OCI-LY7 (cell line): ENCODE measurements at regions not wholly inside any gene's neighbourhood (a gene's known extent, or its start where the extent isn't known, plus 50 kb on each side); places are given as distances from the start of the nearest gene placed in this dataset.

Experiments used
- BruUV-seq: library from RNA; stranded (reverse); fragments of 400-500 nt; replicated peaks from 2 replicates; lab custom pipeline; 2021; lab: Mats Ljungman, UMichigan
- CTCF ChIA-PET: fragments of 300-600 bp; sonication (Branson Sonifier 250); formaldehyde crosslinking; loops from one replicate; lab custom pipeline; 2022; ENCODE audit warnings: antibody characterized with exemption; ENCODE audit not compliant: unreplicated experiment; lab: Charles Lee
- POLR2A ChIA-PET: fragments of 300-600 bp; sonication (Branson Sonifier 250); formaldehyde crosslinking; loops from one replicate; lab custom pipeline; 2022; ENCODE audit warnings: antibody characterized with exemption; lab: Charles Lee
- DNase-seq: peaks from one replicate; pipeline ENCODE4 v3.0.0-alpha.2; 2015; ENCODE audit warnings: low spot score
- H2AFZ ChIP-seq: fragments of 200-600 bp; sonication (generic), shearing (Covaris generic); 2 replicates; pipeline ENCODE4 v1.6.1; 2014; ENCODE audit warnings: mild to moderate bottlenecking, antibody characterized with exemption, low read length, moderate library complexity
- H3K27ac ChIP-seq: fragments of 200-600 bp; sonication (generic); 2 replicates; pipeline ENCODE4 v1.5.1; 2014; ENCODE audit warnings: mixed run types, low read depth, mild to moderate bottlenecking, moderate library complexity, low read length, inconsistent platforms; ENCODE audit not compliant: poor library complexity, severe bottlenecking
- H3K36me3 ChIP-seq: fragments of 200-600 bp; sonication (generic); 2 replicates; pipeline ENCODE4 v1.6.1; 2014; ENCODE audit warnings: mild to moderate bottlenecking, antibody characterized with exemption, low read length, moderate library complexity, mixed read lengths; ENCODE audit not compliant: insufficient read depth
- H3K4me1 ChIP-seq: fragments of 200-600 bp; sonication (generic); 2 replicates; pipeline ENCODE4 v1.5.1; 2014; ENCODE audit warnings: mild to moderate bottlenecking, low read length; ENCODE audit not compliant: insufficient read depth, poor library complexity, severe bottlenecking
- H3K4me2 ChIP-seq: fragments of 200-600 bp; sonication (generic); 2 replicates; pipeline ENCODE4 v1.6.1; 2014; ENCODE audit warnings: mild to moderate bottlenecking, low read length
- H3K4me3 ChIP-seq: fragments of 200-600 bp; sonication (generic); 2 replicates; pipeline ENCODE4 v1.5.1; 2014; ENCODE audit warnings: mild to moderate bottlenecking, low read depth, low read length; ENCODE audit not compliant: poor library complexity, severe bottlenecking
- H3K79me2 ChIP-seq: fragments of 200-600 bp; sonication (generic); 2 replicates; pipeline ENCODE4 v1.6.1; 2016; ENCODE audit warnings: low read depth, mild to moderate bottlenecking, low read length, moderate library complexity, mixed read lengths; ENCODE audit not compliant: insufficient read depth
- H3K9me2 ChIP-seq: fragments of 200-600 bp; sonication (generic); 2 replicates; pipeline ENCODE4 v1.6.1; 2016; ENCODE audit warnings: mild to moderate bottlenecking, low read length, mixed read lengths; ENCODE audit not compliant: insufficient read depth
- H3K9me3 ChIP-seq: fragments of 200-600 bp; sonication (generic); 2 replicates; pipeline ENCODE4 v1.6.1; 2014; ENCODE audit warnings: mild to moderate bottlenecking, mixed run types, low read length, mixed read lengths
- H4K20me1 ChIP-seq: fragments of 200-600 bp; sonication (generic); 2 replicates; pipeline ENCODE4 v1.6.1; 2014; ENCODE audit warnings: mild to moderate bottlenecking, antibody characterized with exemption, low read length, moderate library complexity, mixed read lengths; ENCODE audit not compliant: insufficient read depth
- CTCF ChIP-seq: fragments of 200-600 bp; sonication (generic); conservative IDR thresholded peaks from 2 replicates; pipeline ENCODE4 v1.5.1; 2014; ENCODE audit warnings: mild to moderate bottlenecking, antibody characterized with exemption, low read length, moderate library complexity, mixed read lengths
- EZH2phosphoT487 ChIP-seq: fragments of 200-600 bp; sonication (generic); IDR thresholded peaks from 2 replicates; pipeline ENCODE4 v1.6.1; 2018; ENCODE audit warnings: low read depth, borderline replicate concordance, mild to moderate bottlenecking, mixed run types, antibody characterized with exemption, low read length, moderate library complexity, mixed read lengths
- intact Hi-C: fragments of 100-400 bp; cut with micrococcal nuclease; formaldehyde crosslinking; loops from one replicate; pipeline ENCODE4 v1.10.0; 2022; ENCODE audit not compliant: unreplicated experiment

DNA sequence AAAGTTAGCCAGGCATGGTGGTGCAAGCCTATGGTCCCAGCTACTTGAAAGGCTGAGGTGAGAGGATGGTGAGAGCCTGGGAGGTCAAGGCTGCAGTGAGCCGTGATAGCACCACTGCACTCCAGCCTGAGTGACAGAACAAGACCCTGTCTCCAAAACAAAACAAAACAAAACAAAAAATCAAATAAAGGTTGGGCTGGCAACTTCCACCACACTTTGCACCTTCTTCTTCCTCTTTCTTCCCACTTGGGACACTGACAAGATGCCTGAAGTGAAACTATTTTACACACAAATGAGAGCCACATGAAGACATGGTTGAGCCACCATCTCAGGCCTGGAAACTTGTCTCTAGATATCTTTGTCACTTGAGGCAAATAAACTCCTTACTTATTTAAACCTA lies 53.8 kb upstream of the CCDC28A start:
- no peaks in the 10 kb centered on the region for H3K9me2 ChIP-seq
- intact Hi-C loops, result no loop called here
- H3K4me3 ChIP-seq, result no peak overlapping the region
- no peaks in the 10 kb centered on the region for H3K4me1 ChIP-seq
- no peak overlapping the region for H2AFZ ChIP-seq
- H4K20me1 ChIP-seq, result 0 out of 2 replicates have a peak, but pooled peaks cover 4% of the 10 kb centered on the region
- no peak overlapping the region for H3K4me2 ChIP-seq
- no peaks in the 10 kb centered on the region for H3K9me3 ChIP-seq
- no TSS peak for BruUV-seq
- ChIA-PET POLR2A (no interaction called here), CTCF (no interaction called here)
- no peaks in the 10 kb centered on the region for H3K36me3 ChIP-seq
- no peaks in the 10 kb centered on the region for H3K79me2 ChIP-seq
- DNase-seq, result no peak
- no peak for TF ChIP-seq CTCF
- TF ChIP-seq EZH2phosphoT487, result no peak
- H3K27ac ChIP-seq, result no peak overlapping the region

GRCh38 chr6:138722425-138723371 lies 50.9 kb upstream of the CCDC28A start:
- H3K4me3 ChIP-seq, result no peak overlapping the region
- intact Hi-C loops, result no loop called here
- no TSS peak for BruUV-seq
- no peak overlapping the region for H2AFZ ChIP-seq
- 0 out of 2 replicates have a peak, but pooled peaks cover 4% of the 10 kb centered on the region for H4K20me1 ChIP-seq
- H3K36me3 ChIP-seq, result no peaks in the 10 kb centered on the region
- H3K4me2 ChIP-seq, result no peak overlapping the region
- POLR2A ChIA-PET, result interaction anchor here (0.5 kb wide), 1 partner anchor 87 kb away, joined by 4 read pairs; no protein-coding TSS in a partner anchor
- DNase-seq, result no peak
- no peak overlapping the region for H3K27ac ChIP-seq
- no peaks in the 10 kb centered on the region for H3K9me2 ChIP-seq
- H3K4me1 ChIP-seq, result no peaks in the 10 kb centered on the region
- no peaks in the 10 kb centered on the region for H3K9me3 ChIP-seq
- H3K79me2 ChIP-seq, result no peaks in the 10 kb centered on the region
- TF ChIP-seq EZH2phosphoT487 (no peak), CTCF (no peak)
- CTCF ChIA-PET, result interaction anchor here (0.6 kb wide), 1 partner anchor 186 kb away, joined by 3 read pairs; no protein-coding TSS in a partner anchor
